ENCODE measurements at regions not wholly inside any gene's neighbourhood (a gene's known extent, or its start where the extent isn't known, plus 50 kb on each side); places are given as distances from the start of the nearest gene placed in this dataset.
"Not testable (repeated sequence)": the region's sequence is repeated elsewhere in the genome, so short reads cannot be mapped to it uniquely, and the experiment has no call there.

DNA sequence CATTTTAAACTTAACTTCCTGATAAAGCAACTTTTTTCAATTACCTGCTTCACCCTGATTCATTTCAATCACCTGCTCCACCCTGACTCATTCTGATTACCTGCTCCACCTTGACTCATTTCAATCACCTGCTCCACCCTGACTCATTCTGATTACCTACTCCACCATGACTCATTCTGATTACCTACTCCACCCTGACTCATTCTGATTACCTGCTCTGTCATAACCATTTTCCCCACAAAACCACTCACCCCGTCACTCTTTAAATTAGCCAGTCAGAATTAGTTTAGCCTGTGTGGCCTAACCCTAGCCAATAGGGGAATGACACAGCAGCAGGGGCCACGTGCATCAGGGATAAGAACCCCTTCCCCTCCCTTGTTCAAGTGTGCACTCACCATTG lies 300.5 kb downstream of the PAPSS1 start:
- TF ChIP-seq CTCF (conservative IDR thresholded peaks at IDR 0.05; ENCODE audit: low read length); EZH2phosphoT487 (IDR thresholded peaks at IDR 0.05; ENCODE audit: borderline replicate concordance): not testable (repeated sequence)

Data from Loucy (cell line).